CD4-positive, alpha-beta T cell treated with Interleukin-6 at 100 ng/mL for 8 hours (primary cell): ENCODE measurements at regions not wholly inside any gene's neighbourhood (a gene's known extent, or its start where the extent isn't known, plus 50 kb on each side); places are given as distances from the start of the nearest gene placed in this dataset.

Source experiments
- DNase-seq: peaks from one replicate; pipeline ENCODE4 v3.0.0-alpha.2; 2020; ENCODE audit warnings: mixed read lengths, low spot score

- no peak for DNase-seq
Observed at GRCh38 chr10:9762966-9763656, 1254.6 kb upstream of the CELF2 start.

- no peak for DNase-seq
Observed at GRCh38 chr10:9766762-9767161, 1250.9 kb upstream of the CELF2 start.

GRCh38 chr10:9781666-9782065 lies 1236.0 kb upstream of the CELF2 start:
- DNase-seq, result no peak

GRCh38 chr10:9786101-9786500 lies 1231.6 kb upstream of the CELF2 start:
- DNase-seq, result no peak

GRCh38 chr10:9786576-9786975 lies 1231.1 kb upstream of the CELF2 start:
- no peak for DNase-seq

- no peak for DNase-seq
Observed at GRCh38 chr10:9789996-9790395, 1227.7 kb upstream of the CELF2 start.

- no peak for DNase-seq
Observed at GRCh38 chr10:9792181-9792580, 1225.5 kb upstream of the CELF2 start.

- no peak for DNase-seq
Observed at GRCh38 chr10:9796564-9796963, 1221.1 kb upstream of the CELF2 start.

- no peak for DNase-seq
Observed at GRCh38 chr10:9800011-9800410, 1217.7 kb upstream of the CELF2 start.

GRCh38 chr10:9800571-9800970 lies 1217.1 kb upstream of the CELF2 start:
- DNase-seq, result no peak

GRCh38 chr10:9807846-9808245 lies 1209.8 kb upstream of the CELF2 start:
- no peak for DNase-seq

- no peak for DNase-seq
Observed at GRCh38 chr10:9811601-9812000, 1206.1 kb upstream of the CELF2 start.

- no peak for DNase-seq
Observed at GRCh38 chr10:9814285-9814864, 1203.3 kb upstream of the CELF2 start.

GRCh38 chr10:9819756-9820494 lies 1197.7 kb upstream of the CELF2 start:
- DNase-seq, result no peak

GRCh38 chr10:9823268-9823930 lies 1194.3 kb upstream of the CELF2 start:
- DNase-seq, result no peak

GRCh38 chr10:9824631-9825071 lies 1193.0 kb upstream of the CELF2 start:
- no peak for DNase-seq

GRCh38 chr10:9825491-9826018 lies 1192.1 kb upstream of the CELF2 start:
- no peak for DNase-seq

- no peak for DNase-seq
Observed at GRCh38 chr10:9828110-9828509, 1189.6 kb upstream of the CELF2 start.

GRCh38 chr10:9833942-9834341 lies 1183.7 kb upstream of the CELF2 start:
- DNase-seq, result no peak

- no peak for DNase-seq
Observed at GRCh38 chr10:9834434-9834833, 1183.2 kb upstream of the CELF2 start.

- no peak for DNase-seq
Observed at GRCh38 chr10:9845075-9845474, 1172.6 kb upstream of the CELF2 start.

GRCh38 chr10:9848278-9848677 lies 1169.4 kb upstream of the CELF2 start:
- no peak for DNase-seq

GRCh38 chr10:9848981-9849380 lies 1168.7 kb upstream of the CELF2 start:
- no peak for DNase-seq
